ENCODE measurements at regions not wholly inside any gene's neighbourhood (a gene's known extent, or its start where the extent isn't known, plus 50 kb on each side); places are given as distances from the start of the nearest gene placed in this dataset.

DNA sequence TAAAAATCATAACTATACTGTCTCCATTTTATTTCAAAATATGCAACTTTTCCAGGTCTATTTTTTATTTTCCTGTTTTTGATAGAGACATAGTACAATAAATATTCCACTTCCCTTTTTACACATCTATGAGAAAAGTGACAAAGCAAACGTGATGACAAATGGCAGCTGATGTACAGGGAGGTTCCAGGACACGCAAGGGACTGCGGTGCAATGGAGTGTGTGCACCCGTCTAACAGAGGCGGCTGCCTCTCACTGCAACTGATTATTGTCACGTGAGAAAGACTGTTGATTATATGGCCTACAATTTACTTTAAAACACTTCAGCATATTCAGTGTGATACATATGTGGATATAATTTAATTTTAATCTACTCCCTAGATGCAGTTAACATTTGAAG lies 142.6 kb downstream of the LRRC30 start:
- H3K27ac Mint-ChIP-seq = no peak overlapping the region
- no peaks in the 10 kb centered on the region for H3K27me3 Mint-ChIP-seq
- DNase-seq = no peak

DNA sequence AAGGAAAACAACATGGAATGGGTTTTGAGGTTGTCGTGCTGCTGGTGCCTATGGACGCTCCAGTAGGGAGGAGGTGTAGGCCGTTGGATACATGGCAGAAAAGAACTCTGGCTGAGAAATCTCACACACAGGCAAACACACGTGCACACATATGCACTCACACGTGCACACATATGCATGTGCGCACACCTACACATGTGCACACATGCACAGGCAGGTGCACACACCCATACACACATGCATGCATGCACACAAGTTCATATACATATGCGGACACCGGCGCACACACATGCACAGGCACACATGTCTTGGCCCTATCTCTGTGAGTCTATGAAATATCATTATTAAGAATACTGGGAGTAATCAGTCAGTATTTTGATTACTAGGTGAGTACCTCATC lies 150.4 kb downstream of the LRRC30 start:
- Mint-ChIP-seq H3K4me3 (no peak overlapping the region), H3K27me3 (no peaks in the 10 kb centered on the region), H3K9me3 (peaks cover 3% of the 10 kb centered on the region), H3K36me3 (no peaks in the 10 kb centered on the region), H3K4me1 (no peaks in the 10 kb centered on the region), H3K27ac (no peak overlapping the region)
- no peak for DNase-seq

More for the DNA sequence above, 142.6 kb downstream of the LRRC30 start:
- peaks cover 4% of the 10 kb centered on the region for H3K9me3 Mint-ChIP-seq
- H3K4me1 Mint-ChIP-seq = peaks cover 2% of the 10 kb centered on the region
- H3K36me3 Mint-ChIP-seq = peaks cover 2% of the 10 kb centered on the region
- H3K4me3 Mint-ChIP-seq = no peak overlapping the region

DNA sequence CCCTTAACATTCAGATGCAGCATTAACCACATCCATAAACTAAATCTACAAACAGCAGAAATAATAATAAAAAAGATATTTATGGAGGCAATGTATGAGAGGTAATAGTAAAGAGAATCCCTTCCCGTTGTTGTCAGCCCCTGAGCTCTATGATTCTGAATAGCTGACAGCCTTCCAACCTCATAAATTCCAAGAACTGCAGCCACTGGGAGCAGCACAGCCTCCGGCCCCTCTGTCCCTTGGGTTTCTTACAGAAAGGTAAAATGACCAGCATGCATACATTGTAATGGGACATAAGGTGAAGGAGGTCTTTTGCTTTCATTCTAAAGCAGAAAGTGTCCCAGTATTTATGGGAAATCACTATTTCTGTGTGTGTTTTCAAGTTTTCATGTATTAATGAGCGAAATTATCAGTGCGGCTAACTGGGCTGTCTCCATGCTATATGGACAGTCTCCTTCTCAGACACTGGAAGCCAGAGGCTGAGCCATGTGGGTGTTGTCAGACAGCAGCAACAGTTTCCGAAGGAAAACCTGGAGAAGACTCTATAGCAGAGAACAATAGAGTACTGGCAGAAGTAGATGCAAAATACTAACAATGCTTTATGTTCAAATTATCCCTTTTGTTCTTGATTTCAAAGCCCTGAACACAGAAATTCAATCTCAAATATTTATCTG lies 151.6 kb downstream of the LRRC30 start:
- no peak for DNase-seq
- H3K4me3 Mint-ChIP-seq = no peak overlapping the region
- H3K9me3 Mint-ChIP-seq = peaks cover 2% of the 10 kb centered on the region
- no peaks in the 10 kb centered on the region for H3K36me3 Mint-ChIP-seq
- no peak overlapping the region for H3K27ac Mint-ChIP-seq
- H3K27me3 Mint-ChIP-seq = no peaks in the 10 kb centered on the region
- H3K4me1 Mint-ChIP-seq = no peaks in the 10 kb centered on the region

DNA sequence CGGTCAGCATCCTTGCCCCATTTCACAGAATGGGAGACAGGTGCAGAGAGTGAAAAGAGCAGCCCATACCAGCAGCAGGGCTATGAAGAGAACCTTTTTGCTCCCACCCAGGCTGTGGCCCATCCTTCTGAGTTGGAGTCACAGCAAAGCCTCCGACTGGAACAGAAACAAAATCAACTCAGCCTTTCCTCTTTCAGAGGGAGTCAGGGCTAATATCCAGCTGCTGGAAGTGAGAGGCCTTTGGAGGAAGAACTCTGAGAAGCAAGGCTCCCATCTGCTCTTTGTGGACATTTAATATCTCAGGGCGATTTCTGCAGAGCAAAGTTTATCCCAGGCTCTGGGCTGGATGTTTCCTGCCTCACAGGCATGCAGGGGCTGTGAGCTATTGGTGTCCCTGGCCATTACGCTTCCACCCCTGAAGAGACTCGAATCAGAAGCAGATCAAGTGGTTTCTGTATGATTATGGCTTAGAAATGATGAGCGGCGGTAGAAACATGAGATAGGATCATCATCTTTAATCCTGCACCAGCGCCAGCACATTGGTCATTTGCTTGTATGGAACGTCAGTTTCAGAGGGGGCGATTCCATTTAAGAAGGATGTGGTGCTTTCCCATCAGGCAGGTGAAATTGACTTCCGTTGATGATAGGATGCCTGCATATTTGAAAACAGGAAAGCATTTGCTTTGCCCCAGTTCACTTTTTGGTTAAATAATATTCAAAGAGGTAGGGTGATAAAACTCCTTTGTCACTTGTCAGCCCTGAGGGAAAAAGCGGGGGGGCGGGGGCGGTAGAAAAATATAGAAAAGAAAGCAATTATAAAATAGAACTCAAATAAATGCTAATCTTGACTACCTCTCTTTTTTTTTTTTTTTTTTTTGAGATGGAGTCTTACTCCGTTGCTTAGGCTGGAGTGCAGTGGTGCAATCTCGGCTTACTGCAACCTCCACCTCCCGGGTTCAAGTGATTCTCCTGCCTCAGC lies 152.4 kb downstream of the LRRC30 start:
- Mint-ChIP-seq H3K9me3 (peaks cover 2% of the 10 kb centered on the region), H3K36me3 (no peaks in the 10 kb centered on the region), H3K4me3 (no peak overlapping the region), H3K27ac (no peak overlapping the region), H3K27me3 (no peaks in the 10 kb centered on the region), H3K4me1 (no peaks in the 10 kb centered on the region)
- no peak for DNase-seq

DNA sequence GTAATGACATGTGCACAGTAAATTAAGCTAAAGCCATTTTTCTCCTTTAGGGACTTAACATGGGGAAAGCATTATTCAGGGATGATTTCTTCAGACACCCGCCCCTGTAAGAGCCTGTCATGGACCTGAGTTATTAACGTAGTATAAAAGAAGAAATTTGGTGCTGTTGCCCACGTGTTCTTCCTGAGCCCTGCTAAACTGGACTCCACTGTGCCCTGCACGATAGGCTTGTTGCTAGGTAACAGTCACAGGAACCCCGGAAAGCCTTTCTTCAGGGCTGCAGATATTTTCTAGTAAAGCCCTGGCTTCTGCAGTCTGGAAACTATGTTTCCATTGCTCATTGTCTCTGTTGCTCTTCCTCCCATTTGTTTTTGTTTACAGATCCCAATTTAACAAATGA lies 157.9 kb downstream of the LRRC30 start:
- Mint-ChIP-seq H3K27ac (no peak overlapping the region), H3K9me3 (peaks cover 2% of the 10 kb centered on the region), H3K36me3 (no peaks in the 10 kb centered on the region), H3K4me1 (no peaks in the 10 kb centered on the region), H3K4me3 (no peak overlapping the region), H3K27me3 (no peaks in the 10 kb centered on the region)
- DNase-seq = no peak

DNA sequence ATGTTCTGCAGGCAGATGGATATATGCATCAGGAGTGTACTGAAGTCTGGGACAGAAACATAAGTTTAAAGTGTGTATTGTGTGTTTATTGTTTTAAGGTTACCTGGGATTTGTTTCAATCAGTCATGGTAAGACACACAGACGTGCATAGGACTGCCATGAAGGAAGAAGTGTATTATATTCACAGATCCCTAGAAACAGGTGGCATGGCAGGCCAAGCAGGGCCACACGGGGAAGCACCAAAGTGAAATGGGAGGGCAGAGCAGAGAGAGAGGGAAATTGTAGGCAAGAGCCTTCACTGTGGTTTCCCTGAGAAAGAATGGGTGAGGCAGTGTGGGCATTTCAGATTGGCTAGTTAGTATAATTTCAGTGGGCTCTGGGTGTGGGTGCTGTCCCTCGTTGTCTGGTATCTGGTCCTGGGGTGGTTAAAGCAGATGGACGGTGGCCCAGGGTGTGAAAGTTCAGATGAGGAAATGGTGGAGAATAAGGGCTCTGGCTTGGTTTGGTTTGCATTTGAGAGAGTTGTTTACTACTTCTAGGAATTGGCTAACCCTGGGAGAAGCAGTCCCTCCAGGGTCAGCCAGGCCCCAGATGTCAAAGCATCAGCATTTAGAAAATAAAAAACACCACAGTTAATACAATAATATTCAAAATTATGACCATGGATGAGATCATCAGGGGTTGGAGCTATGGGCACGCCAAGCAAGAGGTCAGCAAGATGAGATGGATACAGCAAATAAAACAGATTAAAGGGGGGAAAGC lies 160.0 kb downstream of the LRRC30 start:
- H3K27ac Mint-ChIP-seq = no peak overlapping the region
- H3K27me3 Mint-ChIP-seq = no peaks in the 10 kb centered on the region
- peaks cover 2% of the 10 kb centered on the region for H3K9me3 Mint-ChIP-seq
- no peaks in the 10 kb centered on the region for H3K36me3 Mint-ChIP-seq
- no peak for DNase-seq
- H3K4me1 Mint-ChIP-seq = no peaks in the 10 kb centered on the region
- H3K4me3 Mint-ChIP-seq = no peak overlapping the region

DNA sequence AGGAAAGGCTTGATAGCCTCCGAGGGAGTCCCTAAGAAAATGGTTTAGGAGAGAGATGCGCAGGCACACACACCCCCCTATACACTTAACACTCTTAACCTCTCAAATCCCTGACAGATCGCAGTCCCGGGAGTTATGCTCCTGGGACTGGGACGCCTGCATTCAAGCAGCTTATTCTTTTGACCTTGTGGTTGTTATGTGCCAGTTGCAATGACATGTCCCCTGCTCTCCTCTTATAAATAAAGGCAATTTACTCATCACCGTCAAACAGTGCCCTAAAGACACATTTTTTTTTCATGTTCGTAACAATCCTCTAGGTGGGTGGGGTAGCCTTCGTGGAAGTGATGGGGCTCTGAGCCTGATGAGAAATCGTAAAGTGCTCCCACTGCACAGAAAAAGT lies 162.2 kb downstream of the LRRC30 start:
- no peak for DNase-seq
- H3K4me1 Mint-ChIP-seq = no peaks in the 10 kb centered on the region
- no peaks in the 10 kb centered on the region for H3K27me3 Mint-ChIP-seq
- no peaks in the 10 kb centered on the region for H3K36me3 Mint-ChIP-seq
- H3K9me3 Mint-ChIP-seq = no peaks in the 10 kb centered on the region
- H3K4me3 Mint-ChIP-seq = no peak overlapping the region
- H3K27ac Mint-ChIP-seq = no peak overlapping the region

DNA sequence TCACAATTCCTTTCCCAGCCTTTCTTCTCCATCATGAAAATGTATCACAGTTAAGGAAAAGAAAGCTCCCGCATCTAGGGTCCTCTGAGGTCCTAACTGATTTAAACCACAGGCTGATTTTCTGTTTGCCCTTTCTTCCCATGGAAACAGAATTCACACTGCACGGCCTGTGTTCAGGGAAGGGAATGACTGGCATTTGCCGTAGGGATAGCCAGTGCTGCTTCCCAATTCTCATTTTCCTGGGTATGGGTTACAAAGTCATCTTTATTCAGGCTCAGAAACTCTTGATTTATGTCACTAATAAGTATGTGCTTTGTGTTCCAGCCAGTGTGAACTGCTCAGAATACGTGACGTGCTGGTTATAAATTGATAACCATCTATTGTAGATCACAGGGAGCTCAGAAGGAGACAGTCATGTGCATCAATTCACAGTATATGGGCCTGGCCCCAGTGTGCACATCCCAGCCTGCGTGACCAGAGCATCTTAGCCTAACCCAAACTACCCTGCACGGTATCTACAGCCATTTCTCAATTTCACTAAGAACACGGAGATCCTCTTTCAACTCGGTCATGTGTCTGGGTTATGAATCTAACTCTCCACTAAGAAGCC lies 163.3 kb downstream of the LRRC30 start:
- no peak for DNase-seq
- Mint-ChIP-seq H3K4me1 (no peaks in the 10 kb centered on the region), H3K4me3 (no peak overlapping the region), H3K9me3 (no peaks in the 10 kb centered on the region), H3K36me3 (no peaks in the 10 kb centered on the region), H3K27ac (no peak overlapping the region), H3K27me3 (no peaks in the 10 kb centered on the region)

DNA sequence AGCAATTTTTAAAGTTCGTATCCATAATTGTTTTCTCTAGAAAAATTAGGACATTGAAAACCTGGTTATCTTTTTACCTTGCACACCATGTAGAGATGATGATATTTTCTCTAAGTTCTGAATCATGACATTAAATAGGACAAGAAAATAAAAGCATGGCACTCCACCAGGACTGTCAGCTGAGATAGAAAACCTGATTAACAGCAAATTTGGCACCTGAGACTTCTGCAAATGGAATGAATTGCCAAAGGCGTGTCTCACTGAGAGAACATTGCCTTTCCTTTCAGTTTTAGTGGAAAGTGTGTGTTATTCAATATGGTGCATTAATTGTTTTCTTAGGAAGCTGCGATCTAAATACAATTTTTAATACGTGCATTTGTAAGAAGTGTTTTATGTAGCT lies 164.7 kb downstream of the LRRC30 start:
- Mint-ChIP-seq H3K27me3 (no peaks in the 10 kb centered on the region), H3K4me3 (no peak overlapping the region)

DNA sequence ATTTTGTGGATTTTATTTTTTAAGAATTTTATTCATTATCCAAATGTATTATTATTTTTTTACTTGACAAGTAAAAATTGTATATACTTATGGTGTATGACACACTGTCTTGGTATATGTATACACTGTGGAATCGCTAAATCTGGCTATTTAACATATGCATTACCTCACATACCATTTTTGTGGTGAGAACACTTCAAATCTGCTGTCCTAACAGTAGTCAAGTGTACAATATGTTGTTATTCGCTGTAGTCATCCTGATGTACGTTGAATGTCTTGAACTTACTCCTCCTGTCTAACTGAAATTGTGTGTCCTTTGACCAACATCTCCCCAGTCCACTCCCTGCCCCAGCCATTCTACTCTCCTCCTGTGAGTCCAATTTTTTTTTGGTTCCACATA lies 153.2 kb upstream of the PTPRM start:
- Mint-ChIP-seq H3K4me1 (no peaks in the 10 kb centered on the region), H3K27ac (no peak overlapping the region), H3K36me3 (no peaks in the 10 kb centered on the region), H3K27me3 (no peaks in the 10 kb centered on the region), H3K4me3 (no peak overlapping the region), H3K9me3 (peaks cover 2% of the 10 kb centered on the region)
- DNase-seq = no peak

More for the DNA sequence above, 164.7 kb downstream of the LRRC30 start:
- Mint-ChIP-seq H3K4me1 (no peaks in the 10 kb centered on the region), H3K9me3 (no peaks in the 10 kb centered on the region), H3K27ac (no peak overlapping the region), H3K36me3 (no peaks in the 10 kb centered on the region)
- DNase-seq = no peak

DNA sequence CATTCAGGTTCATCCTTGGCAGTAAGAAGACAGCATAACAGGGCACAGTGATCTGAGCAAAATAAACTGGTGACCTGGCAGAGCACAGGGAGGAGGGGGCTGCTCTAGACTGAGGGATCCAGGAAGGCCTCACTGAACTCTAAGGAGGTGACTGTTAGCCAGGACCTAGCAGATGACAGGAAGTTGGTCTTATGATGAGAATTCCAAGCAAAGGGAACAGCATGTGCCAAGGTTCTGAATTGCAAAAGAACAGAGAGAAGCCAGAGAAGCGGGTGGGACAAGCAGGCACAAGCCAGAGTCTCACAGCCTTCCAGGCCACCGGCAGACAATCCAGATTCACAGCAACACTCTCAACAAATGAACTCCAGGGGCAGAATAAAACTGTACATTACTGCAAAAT lies 152.7 kb upstream of the PTPRM start:
- DNase-seq = no peak
- H3K27me3 Mint-ChIP-seq = no peaks in the 10 kb centered on the region
- H3K36me3 Mint-ChIP-seq = no peaks in the 10 kb centered on the region
- H3K9me3 Mint-ChIP-seq = peaks cover 3% of the 10 kb centered on the region
- no peak overlapping the region for H3K4me3 Mint-ChIP-seq
- H3K27ac Mint-ChIP-seq = no peak overlapping the region
- no peaks in the 10 kb centered on the region for H3K4me1 Mint-ChIP-seq

DNA sequence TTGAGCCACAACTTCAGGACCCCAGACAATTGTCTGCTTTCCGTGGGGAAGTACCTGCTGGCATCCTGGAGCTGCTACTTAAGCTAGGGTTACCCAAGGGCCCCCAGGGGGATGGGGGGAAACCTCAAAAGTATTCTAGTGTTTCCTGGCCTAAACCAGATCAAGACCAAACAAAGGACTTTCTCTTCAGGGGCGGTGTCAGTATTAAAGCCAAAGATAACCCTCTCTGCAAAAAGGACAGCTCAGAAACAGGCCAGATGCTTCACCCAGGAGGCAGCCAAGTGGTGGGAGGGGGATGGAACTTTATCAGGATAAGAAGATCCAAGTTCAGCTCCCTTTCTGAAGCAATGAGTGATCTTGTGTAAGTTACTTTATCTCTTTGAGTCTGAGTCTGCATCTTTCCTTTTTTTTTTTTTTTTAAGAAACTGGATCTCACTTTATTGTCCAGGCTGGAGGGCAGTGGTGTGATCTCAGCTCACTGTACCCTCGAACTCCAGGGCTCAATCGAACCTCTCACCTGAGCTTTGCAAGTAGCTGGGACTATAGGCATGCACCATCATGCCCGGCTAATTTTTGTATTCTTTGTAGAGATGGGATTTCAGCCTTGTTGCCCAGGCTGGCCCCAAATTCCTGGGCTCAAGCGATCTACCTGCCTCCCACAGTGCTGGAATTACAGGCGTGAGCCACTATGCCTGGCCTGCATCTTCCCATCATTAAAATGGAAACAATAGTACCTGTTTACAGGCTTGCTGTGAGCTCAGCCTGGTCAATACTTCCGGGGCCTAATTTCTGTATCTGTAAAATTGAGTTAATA lies 151.8 kb upstream of the PTPRM start:
- Mint-ChIP-seq H3K36me3 (no peaks in the 10 kb centered on the region), H3K4me1 (no peaks in the 10 kb centered on the region), H3K27me3 (no peaks in the 10 kb centered on the region), H3K9me3 (peaks cover 5% of the 10 kb centered on the region), H3K27ac (no peak overlapping the region), H3K4me3 (no peak overlapping the region)
- DNase-seq = no peak

DNA sequence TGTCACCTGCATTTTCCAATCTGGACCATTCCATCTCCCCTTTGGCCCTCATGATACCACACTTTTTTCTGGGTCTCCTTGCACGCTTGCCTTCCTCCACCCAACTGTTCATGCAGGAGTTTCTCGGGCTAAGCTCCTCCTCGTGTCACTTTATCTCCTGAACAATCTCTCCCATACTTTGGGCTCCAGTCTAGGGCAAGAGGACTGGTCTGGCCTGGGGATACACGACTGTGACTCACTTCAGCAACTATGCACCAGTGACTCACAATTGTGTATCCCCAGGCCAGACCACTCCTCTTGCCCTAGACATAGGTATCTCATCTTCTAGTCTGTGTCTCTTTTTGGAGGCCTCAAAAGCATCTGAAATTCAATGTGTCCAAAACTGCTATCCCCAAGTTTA lies 149.4 kb upstream of the PTPRM start:
- Mint-ChIP-seq H3K4me1 (no peaks in the 10 kb centered on the region), H3K36me3 (no peaks in the 10 kb centered on the region), H3K9me3 (peaks cover 5% of the 10 kb centered on the region), H3K4me3 (no peak overlapping the region), H3K27me3 (no peaks in the 10 kb centered on the region), H3K27ac (no peak overlapping the region)
- no peak for DNase-seq

DNA sequence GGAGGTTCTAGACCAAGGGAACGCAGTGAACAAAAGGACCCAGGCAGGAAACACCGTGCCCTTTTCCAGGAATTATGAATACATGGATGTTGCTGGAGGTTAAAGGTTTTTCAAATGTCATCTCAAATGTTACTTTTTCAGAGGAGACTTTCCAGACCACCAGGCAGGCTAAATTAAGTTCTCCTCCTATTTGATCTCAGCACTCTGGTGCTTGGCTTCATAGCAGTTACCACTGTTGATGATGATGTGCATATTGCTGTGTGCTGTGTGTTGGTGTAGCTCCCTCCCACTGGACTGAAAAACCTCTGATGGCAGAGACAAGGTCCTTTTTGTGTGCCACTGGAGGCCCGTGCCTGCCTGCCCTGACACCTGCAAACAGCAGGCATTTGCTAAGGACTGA lies 137.3 kb upstream of the PTPRM start:
- DNase-seq = no peak
- no peak overlapping the region for H3K4me3 Mint-ChIP-seq
- peaks cover under 1% of the 10 kb centered on the region for H3K9me3 Mint-ChIP-seq
- H3K36me3 Mint-ChIP-seq = no peaks in the 10 kb centered on the region
- no peaks in the 10 kb centered on the region for H3K4me1 Mint-ChIP-seq
- no peak overlapping the region for H3K27ac Mint-ChIP-seq
- H3K27me3 Mint-ChIP-seq = no peaks in the 10 kb centered on the region

Measured in activated naive CD8-positive, alpha-beta T cell treated with anti-CD3 and anti-CD28 coated beads for 36 hours (primary cell).